AG04450 (cell line): ENCODE measurements at regions not wholly inside any gene's neighbourhood (a gene's known extent, or its start where the extent isn't known, plus 50 kb on each side); places are given as distances from the start of the nearest gene placed in this dataset.

Source experiments
- CTCF ChIA-PET: fragments of 300-600, 350-600 bp; formaldehyde crosslinking; extraction: SDS; loops from one replicate; lab custom pipeline; 2022; ENCODE audit warnings: antibody characterized with exemption, inconsistent platforms; lab: Charles Lee
- POLR2A ChIA-PET: fragments of 350-600 bp; formaldehyde crosslinking; extraction: SDS; loops from one replicate; lab custom pipeline; 2021; ENCODE audit warnings: antibody characterized with exemption, inconsistent platforms; lab: Yijun Ruan, JAX
- DNase-seq: peaks from one replicate; pipeline ENCODE4 v3.0.0-alpha.2; 2011; ENCODE audit warnings: low read depth, low spot score
- H3K27ac ChIP-seq: one replicate; pipeline ENCODE4 v1.5.1; 2012; ENCODE audit warnings: low read depth, low read length, control low read depth
- H3K27me3 ChIP-seq: one replicate; pipeline ENCODE4 v1.6.0; 2012; ENCODE audit warnings: low read length; ENCODE audit not compliant: control insufficient read depth, insufficient read depth
- H3K4me3 ChIP-seq: 2 replicates; pipeline ENCODE4 v1.5.1; 2011; ENCODE audit warnings: mild to moderate bottlenecking, low read depth, low read length, control low read depth
- H3K9me3 ChIP-seq: 2 replicates; pipeline ENCODE4 v1.5.1; 2012; ENCODE audit warnings: low read length; ENCODE audit not compliant: control insufficient read depth, insufficient read depth
- CTCF ChIP-seq: IDR thresholded peaks from 2 replicates; pipeline ENCODE4 v1.5.1; 2011; ENCODE audit warnings: low read depth, low read length, control low read depth, inconsistent platforms

- Histone ChIP-seq H3K9me3 (no peaks in the 10 kb centered on the region), H3K27me3 (peaks cover 2% of the 10 kb centered on the region), H3K4me3 (no peak overlapping the region), H3K27ac (no peak overlapping the region)
- ChIA-PET POLR2A (no interaction called here), CTCF (no interaction called here)
- DNase-seq: no peak
- no peak for TF ChIP-seq CTCF
Measured at GRCh38 chr1:29433830-29434229, 197.5 kb downstream of the PTPRU start.

GRCh38 chr1:29431138-29431537 lies 194.8 kb downstream of the PTPRU start:
- H3K9me3 ChIP-seq: no peaks in the 10 kb centered on the region
- no peak for DNase-seq
- TF ChIP-seq CTCF: no peak
- CTCF ChIA-PET: no interaction called here
- no peak overlapping the region for H3K27ac ChIP-seq
- POLR2A ChIA-PET: no interaction called here
- H3K4me3 ChIP-seq: no peak overlapping the region
- H3K27me3 ChIP-seq: no peaks in the 10 kb centered on the region

DNA sequence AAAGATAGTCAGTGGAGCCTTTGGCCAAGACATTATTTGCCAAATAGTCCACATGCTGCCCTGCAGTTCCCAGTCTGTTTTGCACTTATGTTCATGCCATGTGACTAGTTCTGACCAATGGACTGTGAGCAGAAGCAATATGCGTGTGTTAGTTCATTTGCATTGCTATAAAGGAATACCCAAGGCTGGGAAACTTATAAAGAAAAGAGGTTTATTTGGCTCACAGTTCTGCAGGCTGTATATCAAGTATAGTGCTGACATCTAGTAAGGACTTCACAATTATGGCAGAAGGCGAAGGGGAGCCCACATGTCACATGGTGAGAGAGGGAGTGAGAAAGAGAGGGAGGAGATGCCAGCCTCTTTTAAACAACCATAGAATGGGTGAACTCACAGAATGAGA lies 193.3 kb downstream of the PTPRU start:
- ChIA-PET POLR2A (no interaction called here), CTCF (no interaction called here)
- no peak for TF ChIP-seq CTCF
- Histone ChIP-seq H3K4me3 (no peak overlapping the region), H3K9me3 (no peaks in the 10 kb centered on the region), H3K27me3 (no peaks in the 10 kb centered on the region), H3K27ac (no peak overlapping the region)
- no peak for DNase-seq

GRCh38 chr1:29428997-29429396 lies 192.7 kb downstream of the PTPRU start:
- CTCF ChIA-PET: no interaction called here
- POLR2A ChIA-PET: no interaction called here
- Histone ChIP-seq H3K9me3 (no peaks in the 10 kb centered on the region), H3K27me3 (no peaks in the 10 kb centered on the region), H3K4me3 (no peak overlapping the region), H3K27ac (no peak overlapping the region)
- DNase-seq: no peak
- TF ChIP-seq CTCF: no peak

DNA sequence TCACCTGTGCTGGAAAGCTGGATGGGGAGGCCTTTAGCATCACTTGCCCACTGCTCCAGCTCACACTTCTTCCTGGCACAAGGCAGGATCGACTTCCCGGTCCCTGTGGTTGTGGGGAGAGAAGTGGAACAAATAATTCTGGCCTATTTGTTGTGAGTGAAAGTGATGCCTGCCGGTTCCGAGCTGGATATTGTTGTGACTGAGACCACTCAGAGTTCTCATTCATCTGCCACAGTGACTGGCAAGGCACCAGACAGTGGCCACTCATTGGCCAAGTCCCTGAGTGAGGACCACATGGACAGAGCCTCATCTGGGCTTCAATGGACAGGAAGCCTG lies 191.9 kb downstream of the PTPRU start:
- CTCF ChIA-PET: no interaction called here
- DNase-seq: no peak
- Histone ChIP-seq H3K27ac (no peak overlapping the region), H3K27me3 (no peaks in the 10 kb centered on the region), H3K9me3 (no peaks in the 10 kb centered on the region), H3K4me3 (no peak overlapping the region)
- no peak for TF ChIP-seq CTCF
- POLR2A ChIA-PET: no interaction called here
